HepG2 (cell line): ENCODE measurements at regions not wholly inside any gene's neighbourhood (a gene's known extent, or its start where the extent isn't known, plus 50 kb on each side); places are given as distances from the start of the nearest gene placed in this dataset.

Source experiments
- ATAC-seq: fragments of 200-7000 bp; cut with Tn5 transposase; 3 replicates; pipeline ENCODE4 v1.9.1; 2020; ENCODE audit warnings: mild to moderate bottlenecking, moderate library complexity
- BruUV-seq: library from RNA; stranded (reverse); fragments of 400-500 nt; replicated peaks from 2 replicates; lab custom pipeline; 2021; lab: Mats Ljungman, UMichigan
- CTCF ChIA-PET: fragments of 300-600 bp; formaldehyde crosslinking; extraction: SDS; loops from one replicate; lab custom pipeline; 2021; ENCODE audit warnings: low total read pairs, inconsistent platforms, low intra/inter-chr PET ratio; lab: Yijun Ruan, JAX
- POLR2A ChIA-PET: fragments of 350-600 bp; sonication (Branson Sonifier 250); formaldehyde crosslinking; loops from one replicate; lab custom pipeline; 2020; ENCODE audit warnings: antibody characterized with exemption, inconsistent platforms; lab: Yijun Ruan, JAX
- DNase-seq: peaks from one replicate; pipeline ENCODE4 v3.0.0-alpha.2; 2015; ENCODE audit warnings: low spot score
- FAIRE-seq: peaks from 3 replicates; lab custom pipeline; 2011; peaks lifted over from hg19 to GRCh38; lab: Jason Lieb, UNC
- H2AFZ ChIP-seq: one replicate; pipeline ENCODE4 v1.6.1; 2011; ENCODE audit warnings: low read length, inconsistent platforms
- H3K27ac ChIP-seq: fragments of 300-600 bp; 3 replicates; pipeline ENCODE4 v1.8.0; 2011; ENCODE audit warnings: mixed run types, mild to moderate bottlenecking, mixed read lengths, low read length, inconsistent platforms; ENCODE audit not compliant: insufficient read depth; ENCODE audit errors: extremely low read length
- H3K27me3 ChIP-seq, 2 experiments: fragments of 200-600 bp in 1 of 2; 2 replicates in 1 of 2; 3 replicates in 1 of 2; pipeline versions ENCODE4 v1.6.0 to v1.8.0; 2011; ENCODE audit warnings: low read length in 2 of 2, mild to moderate bottlenecking in 2 of 2, moderate library complexity in 2 of 2, inconsistent platforms in 1 of 2; ENCODE audit not compliant: insufficient read depth in 2 of 2, control insufficient read depth in 1 of 2
- H3K36me3 ChIP-seq, 2 experiments: fragments of 200-600 bp in 1 of 2; replicated peaks in 1 of 2; 2 replicates in 1 of 2; 3 replicates in 1 of 2; pipeline versions ENCODE4 v1.5.1 to v1.8.0; 2011; ENCODE audit warnings: low read length in 2 of 2, inconsistent platforms in 1 of 2; ENCODE audit not compliant: insufficient read depth in 2 of 2, control insufficient read depth in 1 of 2
- H3K4me1 ChIP-seq: 2 replicates; pipeline ENCODE4 v1.5.1; 2012; ENCODE audit warnings: low read length, inconsistent platforms; ENCODE audit not compliant: insufficient read depth
- H3K4me2 ChIP-seq: 2 replicates; pipeline ENCODE4 v1.6.0; 2011; ENCODE audit warnings: low read depth, low read length, inconsistent platforms
- H3K4me3 ChIP-seq, 3 experiments: fragments of 200-600 bp in 1 of 3; sonication (generic), shearing (Covaris generic) in 1 of 3; replicated peaks in 1 of 3; 2 replicates each; pipeline ENCODE4 v1.5.1; 2011 to 2016; ENCODE audit warnings: low read length in 3 of 3, inconsistent platforms in 2 of 3, low read depth in 2 of 3, mild to moderate bottlenecking in 2 of 3, control low read depth in 1 of 3, mixed read lengths in 1 of 3; ENCODE audit not compliant: insufficient read depth in 1 of 3
- H3K79me2 ChIP-seq: one replicate; pipeline ENCODE4 v1.6.1; 2011; ENCODE audit warnings: low read length, inconsistent platforms; ENCODE audit not compliant: insufficient read depth
- H3K9ac ChIP-seq: 2 replicates; pipeline ENCODE4 v1.6.0; 2011; ENCODE audit warnings: mild to moderate bottlenecking, low read depth, low read length, inconsistent platforms; ENCODE audit not compliant: insufficient read depth
- H3K9me3 ChIP-seq: 2 replicates; pipeline ENCODE4 v1.5.1; 2012; ENCODE audit warnings: mild to moderate bottlenecking, low read length
- H4K20me1 ChIP-seq: 2 replicates; pipeline ENCODE4 v1.6.0; 2011; ENCODE audit warnings: inconsistent platforms, mild to moderate bottlenecking, low read length, moderate library complexity; ENCODE audit not compliant: insufficient read depth
- ETV5 ChIP-seq: IDR thresholded peaks from 2 replicates; pipeline ENCODE4 v1.6.1; 2018; ENCODE audit warnings: missing biosample characterization, missing genetic modification reagents, inconsistent platforms, borderline replicate concordance
- HMGA1 ChIP-seq: sonication (generic); formaldehyde crosslinking; conservative IDR thresholded peaks from 2 replicates; pipeline ENCODE4 v1.4.0; 2020; ENCODE audit warnings: missing genetic modification reagents
- NFYC ChIP-seq: IDR thresholded peaks from 2 replicates; pipeline ENCODE4 v1.6.1; 2016; ENCODE audit warnings: missing genetic modification reagents, missing compliant biosample characterization
- TGIF2 ChIP-seq: IDR thresholded peaks from 2 replicates; pipeline ENCODE4 v1.6.1; 2016; ENCODE audit warnings: control low read depth, missing compliant biosample characterization
- ZNF235 ChIP-seq: sonication (generic); formaldehyde crosslinking; IDR thresholded peaks from 2 replicates; pipeline ENCODE4 v1.8.1; 2023; ENCODE audit warnings: mild to moderate bottlenecking, missing genetic modification reagents, borderline replicate concordance
- ZNF318 ChIP-seq: sonication (generic); formaldehyde crosslinking; IDR thresholded peaks from 2 replicates; pipeline ENCODE4 v1.4.0; 2020; ENCODE audit warnings: mild to moderate bottlenecking, missing genetic modification reagents
- WGBS: methylation state at CpG from one replicate; pipeline ENCODE4 v1.1.6; 2017; ENCODE audit warnings: low lambda C conversion rate; 5-methylcytosine and 5-hydroxymethylcytosine counted together
- in situ Hi-C: cut with HindIII; loops from 2 replicates; pipeline ENCODE4 v1.10.0; 2017; ENCODE audit warnings: low pct_unique_long_range_greater_than_20kb; ENCODE audit not compliant: extremely low pct_ligation_motif_present
- intact Hi-C: fragments of 100-400 bp; cut with micrococcal nuclease; formaldehyde crosslinking; loops from one replicate; pipeline ENCODE4 v1.10.0; 2022; ENCODE audit not compliant: unreplicated experiment

GRCh38 chr20:24872291-24873024 is 76.6 kb upstream of the CST7 start:
- Histone ChIP-seq H3K9ac (no peak overlapping the region), H3K9me3 (no peaks in the 10 kb centered on the region), H3K4me1 (peaks cover 8% of the 10 kb centered on the region), H3K4me2 (no peak overlapping the region), H3K27ac (no peak overlapping the region), H3K4me3 (no peak overlapping the region), H4K20me1 (no peaks in the 10 kb centered on the region; the same call in 1 of the 2 replicates), H3K27me3 (peaks cover 14 to 25% of the 10 kb centered on the region in 2 experiments; a peak in 2 of 5 replicates), H3K79me2 (no peaks in the 10 kb centered on the region), H3K36me3 (no peaks in the 10 kb centered on the region), H2AFZ (no peak overlapping the region)
- POLR2A ChIA-PET: no interaction called here
- BruUV-seq: no TSS peak
- CTCF ChIA-PET: no interaction called here
- 19% methylated on average over 12 of the region's 12 CpGs for WGBS
- intact Hi-C loops: no loop called here
- no peak for FAIRE-seq
- no peak for TF ChIP-seq HMGA1
- no peak for TF ChIP-seq ZNF235 (CRISPR knock-in tag)
- no peak for TF ChIP-seq TGIF2 (CRISPR knock-in tag)
- no peak for TF ChIP-seq NFYC
- no peak for TF ChIP-seq ETV5 (CRISPR knock-in tag)
- no peak for TF ChIP-seq ZNF318 (CRISPR knock-in tag)
- ATAC-seq: no peak
- in situ Hi-C loops: no loop called here
- DNase-seq: no peak
